Calu3 (cell line): ENCODE measurements at regions not wholly inside any gene's neighbourhood (a gene's known extent, or its start where the extent isn't known, plus 50 kb on each side); places are given as distances from the start of the nearest gene placed in this dataset.

ENCODE experiments used
- BruUV-seq: library from RNA; stranded (reverse); fragments of 400-500 nt; replicated peaks from 2 replicates; lab custom pipeline; 2021; lab: Mats Ljungman, UMichigan
- CTCF ChIA-PET: fragments of 300-600 bp; sonication (Branson Sonifier 250); formaldehyde crosslinking; loops from one replicate; lab custom pipeline; 2022; ENCODE audit warnings: antibody characterized with exemption; lab: Charles Lee
- DNase-seq: peaks from one replicate; pipeline ENCODE4 v3.0.0; 2022
- H3K27ac Mint-ChIP-seq: one replicate; pipeline ENCODE4 v1.8.0; 2022; ENCODE audit warnings: mixed read lengths; ENCODE audit not compliant: unreplicated experiment
- H3K27me3 Mint-ChIP-seq: one replicate; pipeline ENCODE4 v1.8.0; 2022; ENCODE audit warnings: mixed read lengths; ENCODE audit not compliant: unreplicated experiment
- H3K36me3 Mint-ChIP-seq: one replicate; pipeline ENCODE4 v1.8.0; 2022; ENCODE audit warnings: mild to moderate bottlenecking, moderate library complexity, mixed read lengths; ENCODE audit not compliant: insufficient read depth, unreplicated experiment
- H3K4me1 Mint-ChIP-seq: one replicate; pipeline ENCODE4 v1.8.0; 2022; ENCODE audit warnings: mild to moderate bottlenecking, low read depth, mixed read lengths; ENCODE audit not compliant: unreplicated experiment
- H3K4me3 Mint-ChIP-seq: one replicate; pipeline ENCODE4 v1.8.0; 2022; ENCODE audit warnings: mild to moderate bottlenecking, low read depth, moderate library complexity, mixed read lengths; ENCODE audit not compliant: unreplicated experiment
- H3K9me3 Mint-ChIP-seq: one replicate; pipeline ENCODE4 v1.8.0; 2022; ENCODE audit warnings: low read depth, mixed read lengths; ENCODE audit not compliant: unreplicated experiment
- intact Hi-C: fragments of 100-400 bp; cut with micrococcal nuclease; formaldehyde crosslinking; loops from one replicate; pipeline ENCODE4 v1.10.0; 2022; ENCODE audit not compliant: unreplicated experiment
- TF ChIP-seq, protein P1 (sequence below): fragments of 200-600 bp; IDR thresholded peaks from one replicate; pipeline ENCODE4 v1.8.0; 2022; ENCODE audit warnings: antibody characterized with exemption; ENCODE audit not compliant: unreplicated experiment

GRCh38 chr5:84724683-84725082 is 340.0 kb upstream of the EDIL3 start:
- Mint-ChIP-seq H3K4me3 (no peak overlapping the region), H3K27ac (no peak overlapping the region), H3K9me3 (no peaks in the 10 kb centered on the region), H3K36me3 (no peaks in the 10 kb centered on the region), H3K27me3 (no peaks in the 10 kb centered on the region), H3K4me1 (no peaks in the 10 kb centered on the region)
- BruUV-seq: no TSS peak
- intact Hi-C loops: no loop called here
- no peak for DNase-seq
- CTCF ChIA-PET: no interaction called here
- TF ChIP-seq, protein P1, sequence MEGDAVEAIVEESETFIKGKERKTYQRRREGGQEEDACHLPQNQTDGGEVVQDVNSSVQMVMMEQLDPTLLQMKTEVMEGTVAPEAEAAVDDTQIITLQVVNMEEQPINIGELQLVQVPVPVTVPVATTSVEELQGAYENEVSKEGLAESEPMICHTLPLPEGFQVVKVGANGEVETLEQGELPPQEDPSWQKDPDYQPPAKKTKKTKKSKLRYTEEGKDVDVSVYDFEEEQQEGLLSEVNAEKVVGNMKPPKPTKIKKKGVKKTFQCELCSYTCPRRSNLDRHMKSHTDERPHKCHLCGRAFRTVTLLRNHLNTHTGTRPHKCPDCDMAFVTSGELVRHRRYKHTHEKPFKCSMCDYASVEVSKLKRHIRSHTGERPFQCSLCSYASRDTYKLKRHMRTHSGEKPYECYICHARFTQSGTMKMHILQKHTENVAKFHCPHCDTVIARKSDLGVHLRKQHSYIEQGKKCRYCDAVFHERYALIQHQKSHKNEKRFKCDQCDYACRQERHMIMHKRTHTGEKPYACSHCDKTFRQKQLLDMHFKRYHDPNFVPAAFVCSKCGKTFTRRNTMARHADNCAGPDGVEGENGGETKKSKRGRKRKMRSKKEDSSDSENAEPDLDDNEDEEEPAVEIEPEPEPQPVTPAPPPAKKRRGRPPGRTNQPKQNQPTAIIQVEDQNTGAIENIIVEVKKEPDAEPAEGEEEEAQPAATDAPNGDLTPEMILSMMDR: no peak

DNA sequence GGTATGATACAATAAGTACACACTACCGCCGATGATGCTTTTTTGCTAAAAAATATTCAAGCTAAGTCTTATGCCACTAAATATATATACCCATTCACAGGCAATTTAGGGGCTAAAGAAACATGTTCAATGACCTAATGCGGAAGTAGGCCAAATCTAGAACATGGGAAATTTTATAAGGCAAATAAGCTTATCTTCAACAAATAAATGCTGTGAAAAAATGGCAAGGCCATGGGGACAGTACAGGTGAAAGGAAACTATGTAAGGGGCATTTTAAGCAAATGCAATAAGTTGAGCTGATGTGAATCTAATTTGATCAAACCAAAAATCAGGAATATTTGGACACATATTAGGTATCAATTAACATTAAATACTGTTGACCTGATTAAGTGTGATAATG is 339.5 kb upstream of the EDIL3 start:
- CTCF ChIA-PET: no interaction called here

GRCh38 chr5:84718377-84718776 is 333.7 kb upstream of the EDIL3 start:
- CTCF ChIA-PET: no interaction called here
- no peaks in the 10 kb centered on the region for H3K27me3 Mint-ChIP-seq
- intact Hi-C loops: no loop called here
- BruUV-seq: no TSS peak
- no peak overlapping the region for H3K27ac Mint-ChIP-seq
- DNase-seq: no peak
- no peaks in the 10 kb centered on the region for H3K36me3 Mint-ChIP-seq
- H3K4me1 Mint-ChIP-seq: no peaks in the 10 kb centered on the region
- no peak overlapping the region for H3K4me3 Mint-ChIP-seq
- peaks cover 4% of the 10 kb centered on the region for H3K9me3 Mint-ChIP-seq
- TF ChIP-seq, protein P1: no peak

More for the DNA sequence above, 339.5 kb upstream of the EDIL3 start:
- Mint-ChIP-seq H3K4me3 (no peak overlapping the region), H3K27ac (no peak overlapping the region), H3K9me3 (no peaks in the 10 kb centered on the region), H3K4me1 (no peaks in the 10 kb centered on the region), H3K36me3 (no peaks in the 10 kb centered on the region), H3K27me3 (no peaks in the 10 kb centered on the region)
- no TSS peak for BruUV-seq
- TF ChIP-seq, protein P1: no peak
- no peak for DNase-seq
- intact Hi-C loops: no loop called here

DNA sequence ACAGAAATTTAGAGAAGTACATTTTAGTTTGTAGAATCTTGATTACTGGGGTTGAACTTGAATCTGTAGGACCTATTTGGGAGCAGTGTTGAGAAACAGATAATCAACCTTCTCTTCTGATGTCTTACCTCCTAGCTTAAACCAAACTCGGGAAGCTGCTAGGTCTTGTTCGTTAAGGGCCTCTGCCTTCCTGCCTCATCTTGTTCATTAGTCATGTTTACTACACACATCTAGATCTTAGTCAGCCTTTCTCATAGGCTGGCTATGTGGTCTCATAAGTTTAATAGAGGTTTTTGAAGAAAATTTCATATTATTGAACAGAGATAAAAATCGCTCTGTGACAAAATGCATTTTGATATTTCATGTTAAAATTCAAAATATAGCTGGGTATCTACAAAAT is 331.0 kb upstream of the EDIL3 start:
- no peaks in the 10 kb centered on the region for H3K4me1 Mint-ChIP-seq
- no peak overlapping the region for H3K27ac Mint-ChIP-seq
- H3K27me3 Mint-ChIP-seq: no peaks in the 10 kb centered on the region
- no peak for DNase-seq
- TF ChIP-seq, protein P1: no peak
- H3K36me3 Mint-ChIP-seq: no peaks in the 10 kb centered on the region
- no TSS peak for BruUV-seq
- no peak overlapping the region for H3K4me3 Mint-ChIP-seq
- intact Hi-C loops: no loop called here
- peaks cover 4% of the 10 kb centered on the region for H3K9me3 Mint-ChIP-seq
- CTCF ChIA-PET: no interaction called here

DNA sequence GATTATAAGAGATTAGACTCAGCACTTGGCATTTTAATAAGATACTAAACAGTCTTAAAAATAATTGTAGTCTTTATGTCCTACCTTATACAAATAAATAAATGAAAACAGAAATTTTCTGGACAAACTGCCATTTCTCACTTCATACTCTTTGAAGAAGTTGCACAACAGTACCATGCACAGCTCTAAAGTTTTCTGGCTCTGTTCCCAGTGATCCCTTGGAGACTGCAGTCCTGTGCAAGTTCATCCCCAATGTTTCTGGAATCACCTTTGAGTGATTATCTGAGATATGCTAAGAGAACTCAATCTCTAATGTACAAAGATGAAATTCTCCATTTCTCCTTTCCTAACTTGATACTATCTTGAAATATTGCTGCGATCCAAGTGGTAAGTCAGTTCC is 330.4 kb upstream of the EDIL3 start:
- no peak overlapping the region for H3K4me3 Mint-ChIP-seq
- TF ChIP-seq, protein P1: no peak
- no TSS peak for BruUV-seq
- no peaks in the 10 kb centered on the region for H3K4me1 Mint-ChIP-seq
- no peaks in the 10 kb centered on the region for H3K27me3 Mint-ChIP-seq
- H3K36me3 Mint-ChIP-seq: no peaks in the 10 kb centered on the region
- CTCF ChIA-PET: no interaction called here
- no peak for DNase-seq
- H3K9me3 Mint-ChIP-seq: peaks cover 4% of the 10 kb centered on the region
- no peak overlapping the region for H3K27ac Mint-ChIP-seq
- intact Hi-C loops: no loop called here
